OCI-LY1 (cell line): ENCODE measurements at regions not wholly inside any gene's neighbourhood (a gene's known extent, or its start where the extent isn't known, plus 50 kb on each side); places are given as distances from the start of the nearest gene placed in this dataset.

ENCODE experiments used
- EZH2 ChIP-seq: fragments of 200-600 bp; sonication (generic), shearing (Covaris generic); IDR thresholded peaks from 2 replicates; pipeline ENCODE4 v1.8.0; 2017; ENCODE audit warnings: borderline replicate concordance, mixed run types, mild to moderate bottlenecking, antibody characterized with exemption, low read length, moderate library complexity, mixed read lengths
- TF ChIP-seq, protein P1 (sequence below): fragments of 200-600 bp; sonication (generic), shearing (Covaris generic); IDR thresholded peaks from 2 replicates; pipeline ENCODE4 v1.5.1; 2017; ENCODE audit warnings: mild to moderate bottlenecking, antibody characterized with exemption, low read length, moderate library complexity, mixed read lengths

- TF ChIP-seq, protein P1, sequence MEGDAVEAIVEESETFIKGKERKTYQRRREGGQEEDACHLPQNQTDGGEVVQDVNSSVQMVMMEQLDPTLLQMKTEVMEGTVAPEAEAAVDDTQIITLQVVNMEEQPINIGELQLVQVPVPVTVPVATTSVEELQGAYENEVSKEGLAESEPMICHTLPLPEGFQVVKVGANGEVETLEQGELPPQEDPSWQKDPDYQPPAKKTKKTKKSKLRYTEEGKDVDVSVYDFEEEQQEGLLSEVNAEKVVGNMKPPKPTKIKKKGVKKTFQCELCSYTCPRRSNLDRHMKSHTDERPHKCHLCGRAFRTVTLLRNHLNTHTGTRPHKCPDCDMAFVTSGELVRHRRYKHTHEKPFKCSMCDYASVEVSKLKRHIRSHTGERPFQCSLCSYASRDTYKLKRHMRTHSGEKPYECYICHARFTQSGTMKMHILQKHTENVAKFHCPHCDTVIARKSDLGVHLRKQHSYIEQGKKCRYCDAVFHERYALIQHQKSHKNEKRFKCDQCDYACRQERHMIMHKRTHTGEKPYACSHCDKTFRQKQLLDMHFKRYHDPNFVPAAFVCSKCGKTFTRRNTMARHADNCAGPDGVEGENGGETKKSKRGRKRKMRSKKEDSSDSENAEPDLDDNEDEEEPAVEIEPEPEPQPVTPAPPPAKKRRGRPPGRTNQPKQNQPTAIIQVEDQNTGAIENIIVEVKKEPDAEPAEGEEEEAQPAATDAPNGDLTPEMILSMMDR: no peak
- TF ChIP-seq EZH2: no peak
Measured at GRCh38 chr13:55538424-55538823, 1602.3 kb upstream of the PRR20A start.
